GM13977 (cell line): ENCODE measurements at regions not wholly inside any gene's neighbourhood (a gene's known extent, or its start where the extent isn't known, plus 50 kb on each side); places are given as distances from the start of the nearest gene placed in this dataset.

Source experiments
- DNase-seq: peaks from one replicate; pipeline ENCODE4 v3.0.0; 2012; ENCODE audit warnings: low spot score
- CTCF ChIP-seq: IDR thresholded peaks from 2 replicates; pipeline ENCODE4 v1.5.1; 2012; ENCODE audit warnings: mild to moderate bottlenecking, control low read depth; ENCODE audit not compliant: insufficient read depth; ENCODE audit errors: extremely low read depth, missing control alignments
- in situ Hi-C: fragments of 300-500 bp; cut with MboI; formaldehyde crosslinking; loops from one replicate; pipeline ENCODE4 v1.12.0; 2022; ENCODE audit warnings: low sequenced_read_pairs, low pct_unique_long_range_greater_than_20kb, mixed read lengths, inconsistent platforms; ENCODE audit not compliant: unreplicated experiment

- in situ Hi-C loops = no loop called here
- TF ChIP-seq CTCF = no peak
- no peak for DNase-seq
Measured at GRCh38 chr5:88948746-88949600, 66.0 kb upstream of the MEF2C start.

GRCh38 chr5:88944751-88945531 lies 62.0 kb upstream of the MEF2C start:
- TF ChIP-seq CTCF = no peak
- no peak for DNase-seq
- in situ Hi-C loops = no loop called here

GRCh38 chr5:88941581-88941980 lies 58.6 kb upstream of the MEF2C start:
- DNase-seq = no peak
- in situ Hi-C loops = no loop called here
- TF ChIP-seq CTCF = no peak

- in situ Hi-C loops = no loop called here
- TF ChIP-seq CTCF = no peak
- peak; percentile 4 for DNase-seq
Measured at GRCh38 chr5:88940713-88941112, 57.7 kb upstream of the MEF2C start.

GRCh38 chr5:88939300-88939699 lies 56.3 kb upstream of the MEF2C start:
- DNase-seq = no peak
- in situ Hi-C loops = no loop called here
- TF ChIP-seq CTCF = no peak

GRCh38 chr5:88938488-88938887 lies 55.5 kb upstream of the MEF2C start:
- in situ Hi-C loops = no loop called here
- TF ChIP-seq CTCF = no peak

More at GRCh38 chr5:88938488-88938887, 55.5 kb upstream of the MEF2C start:
- DNase-seq = no peak
